Keratinocyte (primary cell): ENCODE measurements at regions not wholly inside any gene's neighbourhood (a gene's known extent, or its start where the extent isn't known, plus 50 kb on each side); places are given as distances from the start of the nearest gene placed in this dataset.

ENCODE experiments used
- DNase-seq: peaks from one replicate; pipeline ENCODE4 v3.0.0-alpha.2; 2011; ENCODE audit warnings: low read depth, missing footprints, low spot score
- FAIRE-seq: peaks from 2 replicates; lab custom pipeline; 2011; peaks lifted over from hg19 to GRCh38; lab: Jason Lieb, UNC
- H2AFZ ChIP-seq: 2 replicates; pipeline ENCODE4 v1.6.0; 2012; ENCODE audit warnings: low read length, control low read depth, inconsistent platforms; ENCODE audit not compliant: control insufficient read depth
- H3K27ac ChIP-seq: 2 replicates; pipeline ENCODE4 v1.5.1; 2011; ENCODE audit warnings: low read length; ENCODE audit not compliant: control insufficient read depth, insufficient read depth
- H3K27me3 ChIP-seq: 3 replicates; pipeline ENCODE4 v1.6.0; 2011; ENCODE audit warnings: low read length; ENCODE audit not compliant: control insufficient read depth, insufficient read depth; ENCODE audit errors: extremely low read depth
- H3K36me3 ChIP-seq, 2 experiments: 2 replicates in 1 of 2; 3 replicates in 1 of 2; pipeline ENCODE4 v1.5.1; 2011; ENCODE audit warnings: low read length in 2 of 2, mild to moderate bottlenecking in 1 of 2; ENCODE audit not compliant: control insufficient read depth in 2 of 2, insufficient read depth in 2 of 2; ENCODE audit errors: extremely low read depth in 1 of 2
- H3K4me1 ChIP-seq: 3 replicates; pipeline ENCODE4 v1.5.1; 2011; ENCODE audit warnings: low read length; ENCODE audit not compliant: control insufficient read depth, insufficient read depth; ENCODE audit errors: extremely low read depth
- H3K4me2 ChIP-seq: 3 replicates; pipeline ENCODE4 v1.6.0; 2011; ENCODE audit warnings: low read depth, low read length; ENCODE audit not compliant: control insufficient read depth, insufficient read depth; ENCODE audit errors: extremely low read depth
- H3K4me3 ChIP-seq, 3 experiments: fragments of 200-600 bp in 1 of 3; sonication (generic) in 1 of 3; 2 replicates in 2 of 3; 3 replicates in 1 of 3; pipeline ENCODE4 v1.5.1; 2011 to 2016; ENCODE audit warnings: low read length in 3 of 3, mild to moderate bottlenecking in 3 of 3, control low read depth in 2 of 3, inconsistent platforms in 1 of 3, low read depth in 1 of 3, mixed read lengths in 1 of 3, mixed run types in 1 of 3, moderate library complexity in 1 of 3; ENCODE audit not compliant: control insufficient read depth in 2 of 3, insufficient read depth in 2 of 3; ENCODE audit errors: extremely low read depth in 1 of 3
- H3K79me2 ChIP-seq: 2 replicates; pipeline ENCODE4 v1.6.0; 2012; ENCODE audit warnings: low read length; ENCODE audit not compliant: control insufficient read depth, insufficient read depth
- H3K9ac ChIP-seq: 3 replicates; pipeline ENCODE4 v1.6.0; 2011; ENCODE audit warnings: low read length; ENCODE audit not compliant: control insufficient read depth, insufficient read depth; ENCODE audit errors: extremely low read depth
- H3K9me1 ChIP-seq: 3 replicates; pipeline ENCODE4 v1.6.0; 2011; ENCODE audit warnings: low read length; ENCODE audit not compliant: control insufficient read depth, insufficient read depth; ENCODE audit errors: extremely low read depth
- H3K9me3 ChIP-seq: 2 replicates; pipeline ENCODE4 v1.5.1; 2012; ENCODE audit warnings: low read depth, low read length; ENCODE audit not compliant: control insufficient read depth
- H4K20me1 ChIP-seq: 3 replicates; pipeline ENCODE4 v1.6.0; 2011; ENCODE audit warnings: low read length; ENCODE audit not compliant: control insufficient read depth, insufficient read depth; ENCODE audit errors: extremely low read depth
- CTCF ChIP-seq, 3 experiments: IDR thresholded peaks in 1 of 3; conservative IDR thresholded peaks in 1 of 3; optimal IDR thresholded peaks in 1 of 3; 2 replicates in 2 of 3; 3 replicates in 1 of 3; pipeline versions ENCODE3 to v1.5.1; 2011; ENCODE audit warnings: low read length in 3 of 3, mild to moderate bottlenecking in 3 of 3, moderate library complexity in 2 of 3, control low read depth in 1 of 3, inconsistent platforms in 1 of 3; ENCODE audit not compliant: insufficient read depth in 2 of 3; ENCODE audit errors: extremely low read depth in 1 of 3
- EZH2 ChIP-seq: IDR thresholded peaks from one replicate; pipeline ENCODE4 v1.6.1; 2012; ENCODE audit warnings: inconsistent platforms, mild to moderate bottlenecking, low read length, moderate library complexity
- dilution Hi-C: fragments of 300-500 bp; cut with MboI; formaldehyde crosslinking; loops from one replicate; pipeline ENCODE4 v1.7.0; 2020; ENCODE audit warnings: low sequenced_read_pairs; ENCODE audit not compliant: extremely low pct_ligation_motif_present

GRCh38 chr1:79290927-79291474 lies 284.5 kb upstream of the ADGRL4 start:
- Histone ChIP-seq H3K4me2 (no peak overlapping the region), H3K4me1 (no peaks in the 10 kb centered on the region), H3K4me3 (no peak overlapping the region), H3K9me1 (no peaks in the 10 kb centered on the region), H2AFZ (no peak overlapping the region), H3K27ac (no peak overlapping the region), H3K79me2 (no peaks in the 10 kb centered on the region), H4K20me1 (no peaks in the 10 kb centered on the region), H3K27me3 (no peaks in the 10 kb centered on the region), H3K9me3 (no peaks in the 10 kb centered on the region), H3K36me3 (no peaks in the 10 kb centered on the region), H3K9ac (no peak overlapping the region)
- TF ChIP-seq EZH2 = no peak
- no peak for TF ChIP-seq CTCF (optimal IDR thresholded peaks at IDR 0.05 in 1 of 3, IDR thresholded peaks at IDR 0.05 in 1 of 3, conservative IDR thresholded peaks at IDR 0.05 in 1 of 3; ENCODE audit: extremely low read depth in 1 of 3, insufficient read depth in 2 of 3, low read length in 3 of 3)
- dilution Hi-C loops = no loop called here
- DNase-seq (no peak), FAIRE-seq (no peak)

- Histone ChIP-seq H2AFZ (no peak overlapping the region), H3K9me3 (no peaks in the 10 kb centered on the region), H3K9ac (no peak overlapping the region), H3K4me3 (no peak overlapping the region), H3K79me2 (no peaks in the 10 kb centered on the region), H3K4me2 (no peak overlapping the region), H3K4me1 (no peaks in the 10 kb centered on the region), H3K9me1 (no peaks in the 10 kb centered on the region), H4K20me1 (no peaks in the 10 kb centered on the region), H3K27ac (no peak overlapping the region), H3K27me3 (no peaks in the 10 kb centered on the region), H3K36me3 (no peaks in the 10 kb centered on the region)
- TF ChIP-seq EZH2 = no peak
- no peak for TF ChIP-seq CTCF (optimal IDR thresholded peaks at IDR 0.05 in 1 of 3, IDR thresholded peaks at IDR 0.05 in 1 of 3, conservative IDR thresholded peaks at IDR 0.05 in 1 of 3; ENCODE audit: extremely low read depth in 1 of 3, insufficient read depth in 2 of 3, low read length in 3 of 3)
- no peak for FAIRE-seq
- no peak for DNase-seq
- dilution Hi-C loops = no loop called here
These were observed 281.5 kb upstream of the ADGRL4 start for GRCh38 chr1:79287982-79288381.
